Prostate gland (tissue), 2 donors: ENCODE measurements at regions not wholly inside any gene's neighbourhood (a gene's known extent, or its start where the extent isn't known, plus 50 kb on each side); places are given as distances from the start of the nearest gene placed in this dataset.

Source experiments
- CTCF ChIP-seq, 4 experiments: fragments of 200-600 bp in 2 of 4; fragments of 450-650 bp in 2 of 4; sonication (generic) in 2 of 4; IDR thresholded peaks; 1 replicate in 3 of 4; 2 replicates in 1 of 4; pipeline ENCODE4 v1.5.1; 2016 to 2019; ENCODE audit warnings: antibody characterized with exemption in 4 of 4, mild to moderate bottlenecking in 2 of 4, moderate library complexity in 2 of 4
- POLR2A ChIP-seq: fragments of 450-650 bp; IDR thresholded peaks from one replicate; pipeline ENCODE4 v1.6.1; 2016; ENCODE audit warnings: antibody characterized with exemption, mild to moderate bottlenecking

GRCh38 chr2:103960129-103960513 is 893.8 kb upstream of the POU3F3 start:
- no peak for TF ChIP-seq CTCF (IDR thresholded peaks at IDR 0.05)
- no peak for TF ChIP-seq POLR2A
